NCI-H146 (cell line): ENCODE measurements at regions not wholly inside any gene's neighbourhood (a gene's known extent, or its start where the extent isn't known, plus 50 kb on each side); places are given as distances from the start of the nearest gene placed in this dataset.

Experiments
- DNase-seq: peaks from one replicate; lab custom pipeline; 2025; lab: John Stamatoyannopoulos, UW

- no peak for DNase-seq
These were observed 293.0 kb upstream of the PRDM1 start for GRCh38 chr6:105793130-105793529.

DNA sequence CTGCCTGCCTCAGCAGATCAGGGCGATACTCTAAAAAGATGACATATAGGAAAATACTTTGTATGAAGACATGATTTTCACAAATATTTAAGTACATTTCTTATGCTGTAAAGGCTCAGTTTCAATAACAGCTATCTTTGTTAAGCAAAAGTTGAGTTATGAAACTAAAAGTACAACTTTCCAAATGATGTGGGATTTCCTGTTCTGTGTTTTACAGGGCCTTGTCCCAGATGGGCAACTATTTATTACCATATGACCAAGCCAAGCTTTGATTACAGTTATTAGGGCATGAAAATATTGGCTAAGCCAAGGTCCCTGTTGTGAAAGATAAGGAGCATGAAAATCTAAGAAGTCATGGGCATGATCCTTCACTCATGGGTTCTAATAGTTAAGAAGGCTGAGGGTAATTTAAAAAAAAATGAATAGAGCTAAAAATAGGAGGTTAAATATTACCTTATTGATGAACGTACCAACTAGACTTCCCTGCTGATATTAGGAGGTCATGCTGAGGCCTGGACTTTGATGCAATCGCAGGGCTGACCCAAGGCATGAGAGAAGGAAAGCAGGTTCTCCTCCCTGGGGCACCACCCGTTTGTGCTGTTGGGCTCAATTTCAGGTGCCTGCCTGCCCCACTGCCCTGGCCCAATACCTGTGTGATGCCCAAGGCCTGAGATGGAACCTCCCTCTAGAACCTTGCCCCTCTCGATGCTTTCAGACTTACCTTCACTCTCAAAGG lies 294.4 kb upstream of the PRDM1 start:
- DNase-seq, result no peak

DNA sequence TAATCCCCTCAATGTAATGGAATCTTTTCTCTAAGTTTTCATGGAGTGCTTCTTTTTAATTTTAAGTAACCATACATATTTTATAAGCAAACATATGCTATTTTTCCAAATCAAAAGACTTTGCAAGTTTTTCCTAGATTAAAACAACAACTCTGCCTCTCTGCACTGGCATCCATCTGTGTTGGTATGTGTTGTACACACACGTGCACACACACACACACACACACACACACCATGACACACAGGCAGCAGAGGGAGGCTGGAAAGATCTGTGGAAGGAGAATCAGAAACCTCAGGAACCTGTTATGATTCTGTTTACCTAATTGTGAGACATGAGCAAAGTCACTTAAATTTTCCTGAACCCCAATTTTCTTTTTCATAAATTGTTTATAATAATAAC lies 295.0 kb upstream of the PRDM1 start:
- no peak for DNase-seq

- DNase-seq, result no peak
These were observed 295.5 kb upstream of the PRDM1 start for GRCh38 chr6:105790635-105791034.

DNA sequence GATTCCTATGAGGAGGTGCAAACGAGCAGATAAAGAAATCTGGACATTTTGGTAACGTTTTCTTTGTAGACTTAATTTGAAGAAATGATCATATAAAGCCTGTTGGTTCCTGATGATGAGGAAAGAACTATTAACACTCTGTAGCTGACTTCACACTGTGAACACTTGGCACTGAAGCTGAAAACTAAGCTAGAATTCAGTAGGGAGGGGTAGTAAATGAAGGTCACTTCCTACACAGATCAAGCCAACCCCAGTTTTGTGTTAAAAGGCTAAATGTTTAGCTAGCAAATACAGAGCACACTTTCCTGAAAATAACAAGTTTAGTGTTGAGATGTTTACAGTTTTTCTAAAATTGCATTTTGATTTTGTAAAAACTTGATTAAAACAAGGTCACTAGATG lies 296.2 kb upstream of the PRDM1 start:
- DNase-seq, result no peak

- no peak for DNase-seq
These were observed 298.4 kb upstream of the PRDM1 start for GRCh38 chr6:105787747-105788146.

GRCh38 chr6:105786890-105787655 lies 299.1 kb upstream of the PRDM1 start:
- DNase-seq, result no peak

GRCh38 chr6:105786449-105786848 lies 299.7 kb upstream of the PRDM1 start:
- no peak for DNase-seq

- DNase-seq, result no peak
These were observed 300.9 kb upstream of the PRDM1 start for GRCh38 chr6:105785066-105785811.

GRCh38 chr6:105784179-105784578 lies 302.0 kb upstream of the PRDM1 start:
- DNase-seq, result no peak

- DNase-seq, result no peak
These were observed 302.7 kb upstream of the PRDM1 start for GRCh38 chr6:105783333-105783935.

DNA sequence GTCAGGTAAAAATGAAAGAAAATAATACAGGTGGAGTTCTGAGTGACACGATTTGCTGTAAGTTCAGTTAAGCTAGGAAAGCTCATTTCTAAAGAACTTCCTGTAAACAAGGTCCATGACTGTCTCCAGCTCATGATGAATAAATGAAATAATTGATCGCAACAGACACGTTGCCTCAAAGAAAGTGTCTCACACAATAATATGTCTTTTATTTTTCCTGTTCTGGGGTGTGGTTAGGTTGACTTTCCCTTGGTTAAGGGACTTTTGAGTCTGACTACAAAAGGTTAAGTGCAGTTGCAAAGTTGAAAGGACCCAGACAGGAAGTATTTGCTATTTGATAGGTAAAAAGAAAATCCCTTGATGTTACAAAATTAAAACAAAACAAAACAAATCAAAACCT lies 304.2 kb upstream of the PRDM1 start:
- no peak for DNase-seq

DNA sequence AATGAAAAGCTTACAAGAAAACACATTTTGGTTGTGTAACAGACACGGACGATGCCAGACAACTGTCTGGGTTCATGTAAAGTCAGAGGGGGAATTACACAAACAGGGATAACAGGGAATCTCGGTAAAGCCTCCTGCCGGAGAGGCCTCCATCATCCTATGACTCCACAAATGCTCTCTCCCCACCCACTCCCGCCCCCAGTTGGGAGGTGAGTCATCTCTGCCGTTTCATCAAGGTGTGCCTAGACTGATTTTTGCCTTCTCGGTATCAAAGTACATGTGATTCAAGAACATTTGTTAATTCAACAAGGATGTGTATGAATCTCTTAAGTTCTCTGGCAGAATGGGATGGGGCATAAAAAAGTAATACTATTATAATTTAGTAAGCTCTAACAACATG lies 304.9 kb upstream of the PRDM1 start:
- no peak for DNase-seq

DNA sequence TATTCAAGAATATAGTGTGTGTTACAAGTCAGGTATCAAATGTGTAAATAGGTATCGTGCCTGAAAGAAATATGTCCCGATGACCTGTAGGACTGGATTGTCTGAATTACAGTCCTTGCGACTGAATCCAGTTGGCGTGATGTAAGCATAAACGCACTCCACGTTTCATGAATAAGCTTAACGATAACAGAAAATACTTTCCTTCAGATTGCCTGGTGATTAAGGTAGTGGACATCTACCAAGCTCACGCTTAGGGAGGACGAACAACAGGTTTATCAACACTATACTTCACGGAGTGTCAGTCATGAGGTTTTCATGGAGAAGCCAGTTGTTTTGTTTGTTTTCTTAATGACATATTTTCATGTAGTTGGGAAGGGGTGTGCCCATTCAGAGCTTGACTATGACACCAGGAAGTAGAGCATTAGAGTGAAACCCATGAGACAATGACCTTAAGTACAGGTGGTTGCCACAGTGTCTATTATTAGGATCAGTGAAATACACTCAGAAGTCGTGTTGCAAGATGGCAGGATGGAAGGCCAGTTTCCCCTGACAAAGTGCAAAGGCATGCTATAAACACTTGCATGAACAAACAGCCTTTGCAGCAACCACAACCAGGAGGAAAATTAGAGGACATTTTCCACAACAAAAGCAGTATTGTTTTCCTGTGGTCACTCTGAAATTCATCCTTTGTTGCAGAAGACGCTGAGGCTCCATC lies 305.8 kb upstream of the PRDM1 start:
- no peak for DNase-seq

GRCh38 chr6:105779110-105779509 lies 307.0 kb upstream of the PRDM1 start:
- no peak for DNase-seq

DNA sequence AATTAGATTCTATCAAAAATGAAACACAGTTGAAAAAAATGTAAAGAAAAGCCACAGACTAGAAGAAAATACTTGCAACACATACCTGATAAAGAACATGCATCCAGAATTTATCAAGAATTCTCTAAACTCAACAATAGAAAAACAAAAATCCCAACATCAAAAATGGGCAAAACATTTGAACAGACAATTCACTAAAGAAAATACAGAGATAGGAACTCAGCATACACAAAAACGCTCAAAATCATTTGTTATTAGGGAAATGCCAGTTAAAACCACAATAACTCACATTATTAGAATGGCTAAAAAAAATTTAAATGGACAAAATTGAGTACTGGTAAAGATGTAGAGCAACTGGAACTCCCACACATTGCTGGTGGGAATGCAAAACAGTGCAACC lies 311.0 kb upstream of the PRDM1 start:
- DNase-seq, result no peak

DNA sequence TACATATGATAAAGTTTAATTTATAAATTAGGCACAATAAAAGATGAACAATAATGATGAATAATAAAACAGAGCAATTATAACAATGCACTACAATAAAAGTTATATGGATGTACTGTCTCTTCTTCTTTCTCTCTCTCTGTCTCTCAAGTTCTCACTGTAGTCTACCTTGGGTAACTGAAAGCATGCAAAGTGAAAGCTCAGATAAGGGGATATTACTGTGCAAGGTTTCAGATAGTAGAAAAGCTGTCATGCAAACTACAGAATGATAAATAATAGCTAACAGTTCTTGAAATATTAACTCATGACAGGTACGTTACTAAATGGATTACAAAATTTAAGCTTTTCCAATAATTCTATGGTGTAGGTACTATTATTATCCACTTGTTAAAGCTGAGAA lies 311.9 kb upstream of the PRDM1 start:
- DNase-seq, result no peak

- DNase-seq, result no peak
These were observed 314.7 kb upstream of the PRDM1 start for GRCh38 chr6:105771313-105771970.

GRCh38 chr6:105769987-105770386 lies 316.1 kb upstream of the PRDM1 start:
- no peak for DNase-seq

- DNase-seq, result no peak
These were observed 316.9 kb upstream of the PRDM1 start for GRCh38 chr6:105769197-105769596.

DNA sequence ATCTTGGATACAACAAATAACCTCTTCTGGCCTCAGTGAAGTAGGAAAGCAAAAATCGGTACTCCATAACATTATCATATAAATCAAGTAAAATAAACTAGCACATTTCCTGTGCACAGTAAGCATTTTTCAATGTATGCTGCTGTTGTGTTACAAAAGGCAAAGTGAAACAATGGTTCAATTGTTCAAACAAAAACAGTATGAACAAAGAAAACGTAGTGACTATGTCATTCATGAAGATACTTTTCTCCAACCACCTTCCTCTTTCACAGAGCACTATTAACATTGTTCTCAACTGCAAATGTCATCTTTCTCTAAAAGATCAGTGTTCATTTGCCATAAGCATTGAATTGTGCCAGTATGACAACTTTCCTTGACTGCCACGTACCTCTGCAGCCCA lies 318.6 kb upstream of the PRDM1 start:
- DNase-seq, result no peak
